Tibial nerve (tissue), 4 donors: ENCODE measurements at regions not wholly inside any gene's neighbourhood (a gene's known extent, or its start where the extent isn't known, plus 50 kb on each side); places are given as distances from the start of the nearest gene placed in this dataset.

ENCODE experiments used
- DNase-seq, 2 donors: peaks; one replicate each; pipeline ENCODE4 v3.0.0-alpha.2; 2019; ENCODE audit warnings: low spot score in 2 of 2
- H3K27ac ChIP-seq, 4 donors: fragments of 200-600 bp; sonication (generic) in 3 of 4; one replicate each; pipeline ENCODE4 v1.5.1; 2017 to 2019; ENCODE audit warnings: mild to moderate bottlenecking in 1 of 4
- H3K27me3 ChIP-seq, 2 donors: fragments of 200-600 bp; sonication (generic) in 1 of 2; one replicate each; pipeline versions ENCODE4 v1.5.1 to v1.6.0; 2017 to 2019
- H3K36me3 ChIP-seq, 3 donors: fragments of 200-600 bp; sonication (generic); one replicate each; pipeline ENCODE4 v1.5.1; 2018 to 2019
- H3K4me1 ChIP-seq, 4 donors: fragments of 200-600 bp; sonication (generic) in 3 of 4; one replicate each; pipeline ENCODE4 v1.5.1; 2017 to 2019
- H3K4me3 ChIP-seq, 4 donors: fragments of 200-600 bp; sonication (generic) in 3 of 4; one replicate each; pipeline ENCODE4 v1.5.1; 2017 to 2019; ENCODE audit warnings: mild to moderate bottlenecking in 1 of 4, moderate library complexity in 1 of 4
- H3K9me3 ChIP-seq, 4 donors: fragments of 200-600 bp; sonication (generic) in 3 of 4; one replicate each; pipeline ENCODE4 v1.5.1; 2017 to 2019
- EP300 ChIP-seq, 2 donors: sonication (generic); formaldehyde crosslinking; IDR thresholded peaks; one replicate each; pipeline ENCODE4 v1.6.1; 2017; ENCODE audit warnings: antibody characterized with exemption in 2 of 2, mild to moderate bottlenecking in 1 of 2
- POLR2A ChIP-seq, 2 donors: fragments of 450-650 bp; IDR thresholded peaks; one replicate each; pipeline ENCODE4 v1.6.1; 2017; ENCODE audit warnings: antibody characterized with exemption in 2 of 2, mild to moderate bottlenecking in 2 of 2, moderate library complexity in 2 of 2
- WGBS, 2 donors: methylation state at CpG; one replicate each; pipeline ENCODE4 v1.1.5; 2018; 5-methylcytosine and 5-hydroxymethylcytosine counted together
- TF ChIP-seq, protein P1 (sequence below), 5 experiments: fragments of 200-600 bp in 3 of 5; fragments of 450-650 bp in 2 of 5; sonication (generic) in 3 of 5; IDR thresholded peaks; one replicate each; pipeline ENCODE4 v1.5.1; 2016 to 2019; ENCODE audit warnings: antibody characterized with exemption in 5 of 5, mild to moderate bottlenecking in 3 of 5, moderate library complexity in 2 of 5

DNA sequence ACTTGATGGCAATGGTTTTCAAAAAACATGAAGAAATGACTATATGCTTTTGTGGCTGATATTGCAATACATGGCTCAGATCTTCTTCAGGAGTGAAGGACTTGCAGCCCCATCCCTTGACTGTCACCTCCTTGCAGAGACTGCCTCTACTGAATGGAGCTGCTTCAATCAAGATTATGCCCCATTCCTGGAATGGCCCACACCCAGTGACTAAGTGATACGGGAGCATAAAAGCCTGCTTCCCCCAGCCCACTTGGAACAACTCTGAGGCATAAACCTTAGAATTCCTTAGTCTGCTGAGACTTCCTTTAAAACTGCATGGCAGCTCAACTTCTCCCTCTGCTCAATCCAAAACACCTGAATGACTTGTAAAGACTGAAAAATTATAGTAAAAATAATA lies 957.1 kb downstream of the SORCS3 start:
- H3K4me1 ChIP-seq = no peaks in the 10 kb centered on the region
- no peak for DNase-seq
- H3K4me3 ChIP-seq = no peak overlapping the region
- H3K9me3 ChIP-seq = peaks cover 0 to 3% (median under 1%) of the 10 kb centered on the region in 4 donors
- H3K36me3 ChIP-seq = no peaks in the 10 kb centered on the region
- H3K27me3 ChIP-seq = no peaks in the 10 kb centered on the region
- WGBS, 2 donors = 70 to 73% methylated on average over 1 of the region's 1 CpG
- TF ChIP-seq, protein P1, sequence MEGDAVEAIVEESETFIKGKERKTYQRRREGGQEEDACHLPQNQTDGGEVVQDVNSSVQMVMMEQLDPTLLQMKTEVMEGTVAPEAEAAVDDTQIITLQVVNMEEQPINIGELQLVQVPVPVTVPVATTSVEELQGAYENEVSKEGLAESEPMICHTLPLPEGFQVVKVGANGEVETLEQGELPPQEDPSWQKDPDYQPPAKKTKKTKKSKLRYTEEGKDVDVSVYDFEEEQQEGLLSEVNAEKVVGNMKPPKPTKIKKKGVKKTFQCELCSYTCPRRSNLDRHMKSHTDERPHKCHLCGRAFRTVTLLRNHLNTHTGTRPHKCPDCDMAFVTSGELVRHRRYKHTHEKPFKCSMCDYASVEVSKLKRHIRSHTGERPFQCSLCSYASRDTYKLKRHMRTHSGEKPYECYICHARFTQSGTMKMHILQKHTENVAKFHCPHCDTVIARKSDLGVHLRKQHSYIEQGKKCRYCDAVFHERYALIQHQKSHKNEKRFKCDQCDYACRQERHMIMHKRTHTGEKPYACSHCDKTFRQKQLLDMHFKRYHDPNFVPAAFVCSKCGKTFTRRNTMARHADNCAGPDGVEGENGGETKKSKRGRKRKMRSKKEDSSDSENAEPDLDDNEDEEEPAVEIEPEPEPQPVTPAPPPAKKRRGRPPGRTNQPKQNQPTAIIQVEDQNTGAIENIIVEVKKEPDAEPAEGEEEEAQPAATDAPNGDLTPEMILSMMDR (IDR thresholded peaks at IDR 0.05) = no peak
- TF ChIP-seq POLR2A (IDR thresholded peaks at IDR 0.05) (no peak), EP300 (IDR thresholded peaks at IDR 0.05) (no peak)
- H3K27ac ChIP-seq = no peak overlapping the region

DNA sequence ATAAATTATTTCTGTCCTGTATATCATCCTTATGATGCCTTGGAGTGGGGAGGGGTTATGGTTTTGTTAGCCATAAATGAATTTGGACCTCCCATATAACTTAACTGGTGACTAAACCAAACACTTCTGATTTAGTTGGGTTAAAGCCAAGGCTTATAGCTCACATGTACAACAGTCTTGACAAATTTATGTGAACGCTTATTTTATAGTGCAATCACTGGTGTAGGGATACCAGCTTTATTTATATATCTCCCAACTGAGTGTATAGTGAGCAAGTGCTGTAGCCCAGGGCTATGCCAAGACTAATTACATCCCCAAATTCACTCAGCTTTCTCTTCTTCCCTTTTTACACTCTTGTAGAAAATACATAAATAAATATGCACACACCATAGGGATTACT lies 956.2 kb downstream of the SORCS3 start:
- no peak for DNase-seq
- WGBS, 2 donors = 60 to 65% methylated on average over 1 of the region's 1 CpG
- Histone ChIP-seq H3K36me3 (no peaks in the 10 kb centered on the region), H3K9me3 (peaks cover 0 to 1% (median 0%) of the 10 kb centered on the region in 4 donors), H3K27ac (no peak overlapping the region), H3K4me3 (no peak overlapping the region), H3K4me1 (no peaks in the 10 kb centered on the region), H3K27me3 (no peaks in the 10 kb centered on the region)
- no peak for TF ChIP-seq POLR2A (IDR thresholded peaks at IDR 0.05)
- TF ChIP-seq, protein P1 (IDR thresholded peaks at IDR 0.05) = no peak
- TF ChIP-seq EP300 (IDR thresholded peaks at IDR 0.05) = no peak

DNA sequence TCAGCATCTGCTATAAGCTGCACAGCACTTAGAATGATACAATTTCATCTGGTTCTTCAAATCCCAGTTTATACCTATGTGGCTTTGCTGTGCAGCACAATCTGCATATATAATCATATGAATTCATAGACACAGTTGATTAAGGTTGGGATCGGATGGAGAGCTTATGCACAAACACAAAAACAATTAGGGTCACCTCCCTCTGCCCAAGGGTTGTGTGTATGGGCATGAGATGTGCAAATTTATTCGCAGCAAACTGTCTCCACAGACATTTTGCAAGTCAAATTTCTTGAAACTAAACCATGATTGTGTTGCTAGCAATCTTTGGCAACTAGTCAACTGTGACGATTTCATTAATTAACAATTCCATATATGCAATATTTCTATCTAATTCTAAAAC lies 955.7 kb downstream of the SORCS3 start:
- H3K27me3 ChIP-seq = no peaks in the 10 kb centered on the region
- H3K4me1 ChIP-seq = no peaks in the 10 kb centered on the region
- TF ChIP-seq EP300 (IDR thresholded peaks at IDR 0.05) = no peak
- TF ChIP-seq POLR2A (IDR thresholded peaks at IDR 0.05) = no peak
- TF ChIP-seq, protein P1 (IDR thresholded peaks at IDR 0.05) = no peak
- H3K36me3 ChIP-seq = no peaks in the 10 kb centered on the region
- no peak overlapping the region for H3K4me3 ChIP-seq
- WGBS, 2 donors = 59 to 83% methylated on average over 3 of the region's 3 CpGs
- H3K9me3 ChIP-seq = no peaks in the 10 kb centered on the region
- DNase-seq = no peak
- H3K27ac ChIP-seq = no peak overlapping the region

DNA sequence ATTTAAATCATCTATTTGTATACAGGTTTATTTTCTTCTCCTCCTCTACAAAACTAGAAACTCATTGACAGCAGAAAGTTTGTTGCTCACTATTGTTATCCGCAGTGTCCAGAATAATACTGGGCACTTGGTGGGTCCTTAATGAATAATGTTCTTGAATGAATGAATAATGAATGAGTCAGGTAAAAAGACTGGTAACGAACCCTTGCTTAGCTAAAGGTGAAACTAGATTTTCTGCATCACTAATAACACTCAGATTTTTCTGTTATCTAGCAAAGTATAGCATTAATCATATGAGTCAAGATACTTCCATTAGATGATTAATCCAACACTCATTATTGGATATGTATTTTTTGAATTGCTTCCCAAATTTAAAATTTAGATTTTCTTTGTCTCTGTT lies 953.2 kb downstream of the SORCS3 start:
- no peak for DNase-seq
- TF ChIP-seq, protein P1 (IDR thresholded peaks at IDR 0.05) = no peak
- TF ChIP-seq EP300 (IDR thresholded peaks at IDR 0.05) (no peak), POLR2A (IDR thresholded peaks at IDR 0.05) (no peak)

DNA sequence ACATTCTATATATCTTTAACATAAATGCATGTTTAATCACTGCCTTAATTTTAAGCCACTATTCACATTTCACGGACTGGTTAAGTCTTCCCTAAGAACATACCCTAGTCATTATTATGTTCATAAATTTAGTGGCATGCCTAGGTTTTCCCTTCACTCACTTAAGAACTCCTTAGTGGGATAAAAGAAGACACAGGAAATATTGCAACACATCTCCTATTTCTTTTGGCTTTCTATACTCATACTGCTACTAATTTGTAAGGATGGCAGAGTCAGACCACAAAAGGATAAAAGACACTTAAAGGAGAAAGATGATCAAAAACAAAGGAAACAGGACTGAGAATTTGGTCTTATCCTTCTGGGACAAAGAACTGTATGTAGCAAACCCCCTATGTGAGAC lies 951.4 kb downstream of the SORCS3 start:
- TF ChIP-seq, protein P1 (IDR thresholded peaks at IDR 0.05) = no peak
- TF ChIP-seq EP300 (IDR thresholded peaks at IDR 0.05) (no peak), POLR2A (IDR thresholded peaks at IDR 0.05) (no peak)
- H3K27ac ChIP-seq = no peak overlapping the region
- H3K4me3 ChIP-seq = no peak overlapping the region
- no peaks in the 10 kb centered on the region for H3K9me3 ChIP-seq
- WGBS, 2 donors = 79 to 83% methylated on average over 1 of the region's 1 CpG
- H3K4me1 ChIP-seq = no peaks in the 10 kb centered on the region
- DNase-seq = no peak
- no peaks in the 10 kb centered on the region for H3K27me3 ChIP-seq
- no peaks in the 10 kb centered on the region for H3K36me3 ChIP-seq

More for the DNA sequence above, 953.2 kb downstream of the SORCS3 start:
- Histone ChIP-seq H3K4me1 (no peaks in the 10 kb centered on the region), H3K27me3 (no peaks in the 10 kb centered on the region), H3K4me3 (no peak overlapping the region), H3K27ac (no peak overlapping the region), H3K9me3 (no peaks in the 10 kb centered on the region), H3K36me3 (no peaks in the 10 kb centered on the region)
- WGBS, 2 donors = 80 to 88% methylated on average over 2 of the region's 2 CpGs
